H1 (cell line): ENCODE measurements at regions not wholly inside any gene's neighbourhood (a gene's known extent, or its start where the extent isn't known, plus 50 kb on each side); places are given as distances from the start of the nearest gene placed in this dataset.

Source experiments
- CTCF ChIA-PET: fragments of 300-600 bp; sonication (Branson Sonifier 250); formaldehyde crosslinking; loops from one replicate; lab custom pipeline; 2021; ENCODE audit not compliant: partially characterized antibody; lab: Charles Lee
- POLR2A ChIA-PET: fragments of 300-600 bp; sonication (Branson Sonifier 250); formaldehyde crosslinking; loops from one replicate; lab custom pipeline; 2021; ENCODE audit warnings: inconsistent platforms; ENCODE audit not compliant: partially characterized antibody; lab: Charles Lee
- DNase-seq, 2 experiments: peaks; one replicate each; pipeline versions ENCODE4 v3.0.0 to v3.0.0-alpha.2; 2010 to 2022; ENCODE audit warnings: low spot score in 2 of 2, low read depth in 1 of 2, mixed read lengths in 1 of 2
- FAIRE-seq: peaks from 2 replicates; lab custom pipeline; 2011; peaks lifted over from hg19 to GRCh38; lab: Jason Lieb, UNC
- H2AFZ ChIP-seq: 2 replicates; pipeline ENCODE4 v1.8.1; 2012; ENCODE audit warnings: low read length, inconsistent platforms
- H2AK5ac ChIP-seq: 2 replicates; pipeline ENCODE4 v1.6.1; 2013; ENCODE audit warnings: low read depth, low read length
- H2BK120ac ChIP-seq: replicated peaks from 2 replicates; pipeline ENCODE3; 2013; ENCODE audit warnings: low read depth, low read length, inconsistent platforms
- H2BK12ac ChIP-seq: 2 replicates; pipeline ENCODE4 v1.6.1; 2013; ENCODE audit warnings: low read depth, low read length
- H2BK15ac ChIP-seq: 2 replicates; pipeline ENCODE4 v1.6.1; 2013; ENCODE audit warnings: low read length
- H2BK20ac ChIP-seq: 2 replicates; pipeline ENCODE4 v1.6.1; 2013; ENCODE audit warnings: low read length
- H2BK5ac ChIP-seq: 2 replicates; pipeline ENCODE4 v1.6.1; 2013; ENCODE audit warnings: low read depth, low read length
- H3K14ac ChIP-seq: 2 replicates; pipeline ENCODE4 v1.6.1; 2013; ENCODE audit warnings: inconsistent platforms; ENCODE audit not compliant: insufficient read length
- H3K18ac ChIP-seq: 2 replicates; pipeline ENCODE4 v1.6.1; 2013; ENCODE audit warnings: low read length; ENCODE audit errors: extremely low read depth
- H3K23ac ChIP-seq: 2 replicates; pipeline ENCODE4 v1.6.1; 2013; ENCODE audit warnings: inconsistent platforms; ENCODE audit not compliant: insufficient read length
- H3K23me2 ChIP-seq: 2 replicates; pipeline ENCODE4 v1.6.1; 2013; ENCODE audit warnings: low read depth, low read length
- H3K27ac ChIP-seq: 2 replicates; pipeline ENCODE4 v1.6.1; 2011; ENCODE audit warnings: low read depth, low read length, inconsistent platforms
- H3K27me3 ChIP-seq, 4 experiments: replicated peaks in 1 of 4; 1 replicate in 1 of 4; 2 replicates in 3 of 4; pipeline versions ENCODE4 v1.6.1 to v1.8.1; 2011 to 2013; ENCODE audit warnings: low read length in 3 of 4, mild to moderate bottlenecking in 3 of 4, inconsistent platforms in 2 of 4, mixed read lengths in 2 of 4, moderate library complexity in 1 of 4; ENCODE audit not compliant: control insufficient read depth in 3 of 4, insufficient read depth in 3 of 4; ENCODE audit errors: extremely low read depth in 1 of 4
- H3K36me3 ChIP-seq, 4 experiments: 2 replicates each; pipeline versions ENCODE4 v1.6.1 to v1.8.1; 2011 to 2013; ENCODE audit warnings: mild to moderate bottlenecking in 4 of 4, low read length in 3 of 4, moderate library complexity in 2 of 4, control low read depth in 1 of 4, inconsistent platforms in 1 of 4; ENCODE audit not compliant: insufficient read depth in 4 of 4, control insufficient read depth in 2 of 4
- H3K4ac ChIP-seq: replicated peaks from 2 replicates; pipeline ENCODE3; 2013; ENCODE audit warnings: low read length, low read depth, mixed read lengths, inconsistent platforms; ENCODE audit not compliant: insufficient read length
- H3K4me1 ChIP-seq, 4 experiments: replicated peaks in 1 of 4; 1 replicate in 1 of 4; 2 replicates in 3 of 4; pipeline versions ENCODE4 v1.6.1 to v1.8.1; 2011 to 2013; ENCODE audit warnings: low read length in 3 of 4, inconsistent platforms in 2 of 4, mixed read lengths in 1 of 4; ENCODE audit not compliant: insufficient read depth in 4 of 4, control insufficient read depth in 3 of 4
- H3K4me2 ChIP-seq, 2 experiments: 2 replicates each; pipeline versions ENCODE4 v1.6.1 to v1.8.1; 2011 to 2013; ENCODE audit warnings: low read depth in 2 of 2, low read length in 2 of 2, control low read depth in 1 of 2, inconsistent platforms in 1 of 2, mild to moderate bottlenecking in 1 of 2; ENCODE audit not compliant: insufficient read depth in 1 of 2
- H3K4me3 ChIP-seq, 4 experiments: fragments of 200-600, 300-600 bp in 1 of 4; sonication (generic), shearing (Covaris generic), sonication (Bioruptor Twin) in 1 of 4; 2 replicates each; pipeline versions ENCODE4 v1.5.1 to v1.8.1; 2011 to 2016; ENCODE audit warnings: low read length in 4 of 4, low read depth in 3 of 4, control low read depth in 2 of 4, inconsistent platforms in 2 of 4, mild to moderate bottlenecking in 2 of 4, mixed read lengths in 1 of 4, moderate library complexity in 1 of 4; ENCODE audit not compliant: insufficient read depth in 2 of 4; ENCODE audit errors: extremely low read depth in 1 of 4
- H3K56ac ChIP-seq: replicated peaks from 2 replicates; pipeline ENCODE3; 2013; ENCODE audit warnings: low read depth, mild to moderate bottlenecking, mixed read lengths, low read length, inconsistent platforms; ENCODE audit not compliant: insufficient read length
- H3K79me1 ChIP-seq: 2 replicates; pipeline ENCODE4 v1.6.1; 2013; ENCODE audit warnings: low read depth, low read length, control low read depth
- H3K79me2 ChIP-seq, 2 experiments: 2 replicates each; pipeline versions ENCODE4 v1.6.1 to v1.8.1; 2012 to 2013; ENCODE audit warnings: low read length in 2 of 2, mild to moderate bottlenecking in 2 of 2, inconsistent platforms in 1 of 2; ENCODE audit not compliant: insufficient read depth in 2 of 2, control insufficient read depth in 1 of 2
- H3K9ac ChIP-seq, 4 experiments: replicated peaks in 1 of 4; 1 replicate in 1 of 4; 2 replicates in 3 of 4; pipeline versions ENCODE4 v1.6.1 to v1.8.1; 2011 to 2013; ENCODE audit warnings: low read depth in 3 of 4, low read length in 3 of 4, control low read depth in 2 of 4, mild to moderate bottlenecking in 2 of 4, moderate library complexity in 2 of 4, inconsistent platforms in 1 of 4; ENCODE audit errors: extremely low read depth in 1 of 4
- H3K9me3 ChIP-seq, 2 experiments: 2 replicates each; pipeline versions ENCODE4 v1.6.1 to v1.8.1; 2012 to 2013; ENCODE audit warnings: mild to moderate bottlenecking in 2 of 2, moderate library complexity in 2 of 2, control low read depth in 1 of 2, inconsistent platforms in 1 of 2, low read depth in 1 of 2, low read length in 1 of 2, mixed read lengths in 1 of 2; ENCODE audit not compliant: insufficient read depth in 2 of 2
- H4K20me1 ChIP-seq, 2 experiments: replicated peaks in 1 of 2; 2 replicates each; pipeline versions ENCODE3 to v1.8.1; 2011 to 2013; ENCODE audit warnings: inconsistent platforms in 2 of 2, low read length in 2 of 2, mild to moderate bottlenecking in 1 of 2; ENCODE audit not compliant: insufficient read depth in 2 of 2, control insufficient read depth in 1 of 2
- H4K5ac ChIP-seq: 2 replicates; pipeline ENCODE4 v1.6.1; 2013; ENCODE audit warnings: low read length, low read depth, mixed read lengths, inconsistent platforms; ENCODE audit not compliant: insufficient read length
- H4K8ac ChIP-seq: 2 replicates; pipeline ENCODE4 v1.8.0; 2013; ENCODE audit warnings: mild to moderate bottlenecking, moderate library complexity, low read length, inconsistent platforms; ENCODE audit not compliant: insufficient read depth; ENCODE audit errors: extremely low read depth
- H4K91ac ChIP-seq: replicated peaks from 2 replicates; pipeline ENCODE3; 2013; ENCODE audit warnings: low read length, mixed read lengths, inconsistent platforms; ENCODE audit not compliant: insufficient read length
- EGR1 ChIP-seq: IDR thresholded peaks from 2 replicates; pipeline ENCODE4 v1.6.1; 2011; ENCODE audit warnings: low read depth, low read length, borderline replicate concordance
- SP1 ChIP-seq: IDR thresholded peaks from 2 replicates; pipeline ENCODE4 v1.6.1; 2011; ENCODE audit warnings: low read depth, low read length
- WGBS, 2 experiments: shearing (Covaris generic) in 1 of 2; methylation state at CpG; one replicate each; pipeline versions ENCODE4 v1.1.6 to v1.1.7; 2013 to 2015; ENCODE audit warnings: low lambda C conversion rate in 2 of 2, mixed read lengths in 2 of 2, inconsistent platforms in 1 of 2, low coverage in 1 of 2, missing lambda C conversion rate in 1 of 2; ENCODE audit not compliant: insufficient replicate concordance in 2 of 2, insufficient coverage in 1 of 2, insufficient read length in 1 of 2; ENCODE audit errors: extremely low coverage in 1 of 2, missing lambda C conversion rate in 1 of 2; 5-methylcytosine and 5-hydroxymethylcytosine counted together

- H2BK120ac ChIP-seq: peak overlapping the region; percentile 80
- H3K27ac ChIP-seq: 0 out of 2 replicates have a peak overlapping the region, but pooled peaks have one; percentile 40
- H3K27me3 ChIP-seq: no peaks in the 10 kb centered on the region
- no peak overlapping the region for H3K18ac ChIP-seq
- no peak overlapping the region for H3K56ac ChIP-seq
- H3K36me3 ChIP-seq: no peaks in the 10 kb centered on the region
- H3K4me1 ChIP-seq: peaks cover 0 to 10% (median 4%) of the 10 kb centered on the region in 4 experiments; a peak in 5 of 7 replicates
- no peak overlapping the region for H3K14ac ChIP-seq
- no peak overlapping the region for H2BK20ac ChIP-seq
- CTCF ChIA-PET: interaction anchor here (1.3 kb wide), 1 partner anchor 10 kb away, joined by 5 read pairs; no protein-coding TSS in a partner anchor
- no peak for DNase-seq
- H2BK15ac ChIP-seq: no peak overlapping the region
- H4K5ac ChIP-seq: peak overlapping the region; percentile 74
- H3K4me3 ChIP-seq: peak overlapping the region in 1 of 4 experiments; percentile 95; a peak in 1 of 8 replicates
- no peak overlapping the region for H2BK12ac ChIP-seq
- no peak overlapping the region for H2AK5ac ChIP-seq
- H3K9ac ChIP-seq: no peak overlapping the region
- no peak for FAIRE-seq
- H3K79me1 ChIP-seq: no peaks in the 10 kb centered on the region
- no peak for TF ChIP-seq SP1
- TF ChIP-seq EGR1: no peak
- peak overlapping the region; percentile 59 for H4K91ac ChIP-seq
- H4K20me1 ChIP-seq: no peaks in the 10 kb centered on the region
- POLR2A ChIA-PET: interaction anchor here (0.7 to 21.6 kb wide), 14 partner anchors 8 to 948 kb away, joined by 3 to 587 read pairs (median 16); a partner anchor contains a TSS
- peaks cover 10% of the 10 kb centered on the region for H3K23me2 ChIP-seq
- no peak overlapping the region; a peak in 1 of 4 replicates for H3K4me2 ChIP-seq
- no peak overlapping the region for H3K23ac ChIP-seq
- WGBS, 2 experiments: 58% methylated on average over 5 of the region's 5 CpGs; no CpG with 5 or more reads in 1 of the 2 experiments
- H3K4ac ChIP-seq: peak overlapping the region; percentile 59
- no peak overlapping the region for H2AFZ ChIP-seq
- no peak overlapping the region for H4K8ac ChIP-seq
- H3K9me3 ChIP-seq: no peaks in the 10 kb centered on the region
- no peak overlapping the region for H2BK5ac ChIP-seq
- H3K79me2 ChIP-seq: peaks cover 0 to 27% of the 10 kb centered on the region in 2 experiments; a peak in 2 of 4 replicates
These were observed 110.3 kb upstream of the PRSS16 start for GRCh38 chr6:27136978-27137814.
